ENCODE measurements at regions not wholly inside any gene's neighbourhood (a gene's known extent, or its start where the extent isn't known, plus 50 kb on each side); places are given as distances from the start of the nearest gene placed in this dataset.

- ChIA-PET CTCF (no interaction called here), POLR2A (no interaction called here)
- DNase-seq: no peak
- Mint-ChIP-seq H3K27me3 (no peaks in the 10 kb centered on the region), H3K4me3 (no peak overlapping the region), H3K36me3 (ENCODE audit: low read depth) (no peaks in the 10 kb centered on the region), H3K27ac (no peak overlapping the region), H3K9me3 (peaks cover 2% of the 10 kb centered on the region), H3K4me1 (no peaks in the 10 kb centered on the region)
Observed at GRCh38 chr2:187956906-187957534, 334.7 kb upstream of the GULP1 start.

DNA sequence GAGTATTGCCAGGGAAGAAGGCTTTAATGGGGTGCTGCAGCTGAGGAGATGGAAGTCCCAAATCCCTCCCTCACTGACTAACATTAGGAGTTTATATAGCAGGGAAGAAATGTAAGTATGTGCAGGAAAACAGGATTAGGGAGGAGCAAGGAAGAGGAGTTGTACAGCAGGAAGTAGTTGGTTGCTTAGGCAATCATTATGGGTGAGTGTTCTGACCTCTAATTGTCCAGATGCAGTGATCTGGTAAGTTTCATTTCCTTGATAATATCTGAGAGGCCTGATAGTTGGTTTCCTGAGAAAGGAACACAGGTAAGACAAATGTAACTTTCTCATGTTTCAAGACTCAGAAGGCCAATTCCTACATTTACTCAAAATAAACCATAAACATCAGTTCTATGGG is 331.9 kb upstream of the GULP1 start:
- DNase-seq: no peak
- Mint-ChIP-seq H3K4me1 (no peaks in the 10 kb centered on the region), H3K9me3 (no peaks in the 10 kb centered on the region), H3K4me3 (no peak overlapping the region), H3K27me3 (no peaks in the 10 kb centered on the region), H3K27ac (no peak overlapping the region), H3K36me3 (ENCODE audit: low read depth) (no peaks in the 10 kb centered on the region)
- CTCF ChIA-PET: no interaction called here
- POLR2A ChIA-PET: no interaction called here

- Mint-ChIP-seq H3K4me3 (no peak overlapping the region), H3K27ac (no peak overlapping the region), H3K4me1 (no peaks in the 10 kb centered on the region), H3K27me3 (no peaks in the 10 kb centered on the region), H3K36me3 (ENCODE audit: low read depth) (no peaks in the 10 kb centered on the region), H3K9me3 (no peaks in the 10 kb centered on the region)
- ChIA-PET CTCF (no interaction called here), POLR2A (no interaction called here)
- no peak for DNase-seq
Observed at GRCh38 chr2:187962538-187962937, 329.1 kb upstream of the GULP1 start.

DNA sequence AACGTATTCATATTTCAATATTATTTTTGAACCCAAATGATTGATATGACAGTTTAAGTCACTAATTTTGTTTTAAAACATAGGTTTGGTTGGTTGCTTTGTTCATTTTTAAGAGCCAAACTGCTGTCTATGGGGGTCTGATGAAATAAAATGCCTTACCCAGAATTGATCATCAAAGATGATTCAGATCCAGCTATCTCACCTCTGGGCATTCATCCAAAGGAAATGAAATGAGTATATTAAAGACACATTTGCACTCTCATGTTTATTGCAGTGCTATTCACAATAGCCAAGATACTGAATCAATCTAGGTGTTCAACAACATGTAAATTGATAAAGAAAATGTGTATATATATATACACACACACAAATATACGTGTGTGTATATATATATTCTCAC is 326.9 kb upstream of the GULP1 start:
- Mint-ChIP-seq H3K9me3 (no peaks in the 10 kb centered on the region), H3K27me3 (no peaks in the 10 kb centered on the region), H3K36me3 (ENCODE audit: low read depth) (no peaks in the 10 kb centered on the region), H3K27ac (no peak overlapping the region), H3K4me3 (no peak overlapping the region), H3K4me1 (no peaks in the 10 kb centered on the region)
- POLR2A ChIA-PET: no interaction called here
- no peak for DNase-seq
- CTCF ChIA-PET: no interaction called here

DNA sequence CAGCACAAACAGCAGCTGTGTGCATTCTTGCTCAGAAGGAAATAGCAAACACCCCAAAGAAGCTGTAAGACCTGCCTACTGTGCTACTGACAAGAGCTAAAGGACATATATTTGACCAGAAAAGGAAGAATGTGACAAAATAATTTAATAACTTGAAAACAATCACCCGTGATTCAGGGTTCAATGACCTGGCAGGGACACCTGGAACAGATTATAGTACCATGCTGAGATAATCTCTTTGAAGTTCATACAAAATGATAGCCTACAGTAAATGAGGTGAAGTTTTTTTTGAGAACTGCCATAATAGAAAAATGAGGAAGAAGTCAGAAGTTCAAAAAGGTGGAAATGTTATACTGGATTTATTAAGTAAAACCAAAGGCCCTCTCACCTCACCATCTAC is 324.8 kb upstream of the GULP1 start:
- DNase-seq: no peak
- Mint-ChIP-seq H3K4me1 (no peaks in the 10 kb centered on the region), H3K4me3 (no peak overlapping the region), H3K27me3 (no peaks in the 10 kb centered on the region), H3K27ac (no peak overlapping the region), H3K36me3 (ENCODE audit: low read depth) (no peaks in the 10 kb centered on the region), H3K9me3 (no peaks in the 10 kb centered on the region)
- CTCF ChIA-PET: no interaction called here
- POLR2A ChIA-PET: no interaction called here

- H3K9me3 Mint-ChIP-seq: no peaks in the 10 kb centered on the region
- CTCF ChIA-PET: no interaction called here
- no peaks in the 10 kb centered on the region for H3K27me3 Mint-ChIP-seq
- POLR2A ChIA-PET: no interaction called here
- H3K4me3 Mint-ChIP-seq: no peak overlapping the region
- DNase-seq: no peak
- H3K4me1 Mint-ChIP-seq: no peaks in the 10 kb centered on the region
- no peaks in the 10 kb centered on the region for H3K36me3 Mint-ChIP-seq (ENCODE audit: low read depth)
- no peak overlapping the region for H3K27ac Mint-ChIP-seq
Observed at GRCh38 chr2:187971893-187972292, 319.8 kb upstream of the GULP1 start.

DNA sequence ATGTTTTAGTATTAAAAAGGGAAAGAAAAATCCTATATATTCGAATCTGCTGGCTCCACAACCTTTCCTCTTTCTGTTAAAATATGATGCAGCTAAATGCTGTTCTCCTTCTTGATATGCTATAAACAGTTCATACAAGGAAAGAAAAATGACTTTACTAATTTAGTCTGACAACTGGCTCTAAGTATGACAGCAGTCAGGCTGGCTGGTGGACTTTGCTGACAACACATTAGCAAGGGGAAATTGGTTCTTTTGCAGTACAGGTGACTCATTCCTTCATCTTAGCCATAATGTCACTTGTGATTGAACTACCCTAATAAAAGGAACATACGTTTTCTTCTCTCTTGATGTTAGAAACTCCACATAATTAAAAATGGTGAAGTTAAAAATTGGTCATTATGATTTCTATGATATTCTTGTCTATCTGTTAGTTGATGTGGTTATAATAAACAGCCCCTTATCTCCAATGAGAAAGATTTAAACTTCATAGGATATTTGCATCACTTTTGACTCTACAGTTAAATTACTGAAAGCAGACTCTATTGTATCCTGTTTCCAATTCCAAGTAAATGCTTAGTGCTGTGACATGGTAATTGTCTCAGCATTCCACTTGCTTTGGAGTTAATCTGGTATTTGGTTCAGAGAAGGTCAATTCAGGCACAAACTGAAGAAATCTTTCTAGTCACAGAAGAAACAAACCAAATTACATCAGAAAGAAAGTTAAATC is 315.3 kb upstream of the GULP1 start:
- POLR2A ChIA-PET: no interaction called here
- no peak for DNase-seq

DNA sequence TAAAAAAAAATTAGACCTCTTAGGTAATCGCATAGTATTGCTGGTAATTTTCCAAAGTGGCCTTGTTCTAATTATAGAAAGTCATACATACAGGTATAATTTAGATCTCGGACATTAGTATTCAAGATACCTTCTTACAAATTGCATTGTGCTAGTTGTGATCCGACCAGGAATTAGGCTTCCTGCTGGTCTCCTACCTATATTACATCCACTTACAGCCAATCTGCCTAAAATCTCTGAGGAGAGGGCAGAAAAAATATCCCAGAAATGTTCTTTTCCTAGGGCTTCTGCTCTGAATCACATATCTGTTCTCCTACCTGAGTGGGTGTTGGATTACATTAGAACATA is 314.7 kb upstream of the GULP1 start:
- H3K9me3 Mint-ChIP-seq: no peaks in the 10 kb centered on the region
- H3K4me1 Mint-ChIP-seq: no peaks in the 10 kb centered on the region
- no peak for DNase-seq
- CTCF ChIA-PET: no interaction called here
- POLR2A ChIA-PET: no interaction called here
- no peaks in the 10 kb centered on the region for H3K36me3 Mint-ChIP-seq (ENCODE audit: low read depth)
- no peak overlapping the region for H3K27ac Mint-ChIP-seq
- no peaks in the 10 kb centered on the region for H3K27me3 Mint-ChIP-seq
- no peak overlapping the region for H3K4me3 Mint-ChIP-seq

More for the DNA sequence above, 315.3 kb upstream of the GULP1 start:
- no peaks in the 10 kb centered on the region for H3K9me3 Mint-ChIP-seq
- H3K36me3 Mint-ChIP-seq (ENCODE audit: low read depth): no peaks in the 10 kb centered on the region
- no peaks in the 10 kb centered on the region for H3K4me1 Mint-ChIP-seq
- no peak overlapping the region for H3K4me3 Mint-ChIP-seq
- no peaks in the 10 kb centered on the region for H3K27me3 Mint-ChIP-seq
- no peak overlapping the region for H3K27ac Mint-ChIP-seq
- CTCF ChIA-PET: no interaction called here

DNA sequence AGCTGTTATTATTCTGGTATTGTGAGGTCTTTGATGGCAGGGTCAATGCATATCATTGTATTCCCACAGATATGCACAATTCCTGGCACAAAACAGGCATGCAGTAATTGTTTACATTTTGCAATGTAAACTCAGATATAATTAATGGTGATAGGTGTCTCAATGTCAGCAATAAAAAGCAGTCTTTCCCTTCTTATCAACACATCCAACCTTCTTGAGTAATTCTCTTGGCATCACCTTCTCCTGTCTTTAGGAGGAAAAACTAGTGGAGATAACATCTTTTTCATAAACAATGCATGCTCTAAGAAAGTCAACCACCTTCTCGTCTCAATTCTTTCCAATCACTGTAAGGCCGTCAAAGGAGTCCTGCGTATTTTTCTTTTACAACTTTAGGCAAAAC is 313.3 kb upstream of the GULP1 start:
- Mint-ChIP-seq H3K36me3 (ENCODE audit: low read depth) (no peaks in the 10 kb centered on the region), H3K4me1 (no peaks in the 10 kb centered on the region), H3K4me3 (no peak overlapping the region), H3K27ac (no peak overlapping the region), H3K9me3 (no peaks in the 10 kb centered on the region), H3K27me3 (no peaks in the 10 kb centered on the region)
- CTCF ChIA-PET: no interaction called here
- POLR2A ChIA-PET: no interaction called here
- no peak for DNase-seq

DNA sequence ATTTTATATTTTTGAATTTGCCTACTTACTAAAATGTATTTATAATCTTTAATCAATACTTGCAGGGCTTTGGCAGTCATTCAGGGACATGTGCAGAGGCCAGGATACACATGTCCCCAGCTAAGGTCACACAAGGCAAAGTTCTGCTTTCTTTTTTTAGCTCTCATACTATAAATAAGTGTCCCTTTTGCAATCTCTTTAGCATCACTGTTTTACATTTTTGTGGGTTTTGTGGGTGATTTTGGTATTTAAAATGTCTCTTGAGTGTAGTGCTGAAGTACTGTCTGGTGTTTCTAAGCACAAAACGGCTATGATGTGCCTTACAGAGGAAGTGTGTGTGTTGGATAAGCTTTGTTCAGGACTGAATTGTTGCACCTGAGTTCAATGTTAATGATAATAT is 309.0 kb upstream of the GULP1 start:
- Mint-ChIP-seq H3K36me3 (ENCODE audit: low read depth) (no peaks in the 10 kb centered on the region), H3K4me3 (no peak overlapping the region), H3K9me3 (no peaks in the 10 kb centered on the region), H3K27ac (no peak overlapping the region), H3K4me1 (no peaks in the 10 kb centered on the region), H3K27me3 (no peaks in the 10 kb centered on the region)
- no peak for DNase-seq
- ChIA-PET POLR2A (no interaction called here), CTCF (no interaction called here)

- ChIA-PET CTCF (no interaction called here), POLR2A (no interaction called here)
- H3K27me3 Mint-ChIP-seq: no peaks in the 10 kb centered on the region
- DNase-seq: no peak
- no peaks in the 10 kb centered on the region for H3K9me3 Mint-ChIP-seq
- H3K27ac Mint-ChIP-seq: no peak overlapping the region
- H3K36me3 Mint-ChIP-seq (ENCODE audit: low read depth): no peaks in the 10 kb centered on the region
- H3K4me1 Mint-ChIP-seq: no peaks in the 10 kb centered on the region
- no peak overlapping the region for H3K4me3 Mint-ChIP-seq
Observed at GRCh38 chr2:187985195-187985594, 306.5 kb upstream of the GULP1 start.

DNA sequence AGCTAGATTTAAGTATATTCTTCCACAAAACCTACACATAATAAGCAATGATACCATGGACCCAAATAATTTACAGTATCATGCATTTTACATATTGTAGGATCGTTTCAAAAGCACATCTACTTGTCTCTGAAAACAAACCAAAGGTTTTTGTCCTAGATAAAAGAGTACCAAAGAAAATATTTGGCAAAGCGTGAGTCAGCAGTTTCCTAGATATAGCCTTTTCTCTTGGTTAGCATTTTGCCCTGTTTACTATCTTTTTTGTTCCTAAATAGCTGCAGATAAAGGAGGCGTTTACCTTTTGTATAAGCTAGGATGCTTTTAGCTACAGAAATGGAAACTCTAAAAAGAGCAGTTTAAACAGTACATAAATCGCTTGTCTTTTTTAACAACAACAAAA is 305.8 kb upstream of the GULP1 start:
- H3K4me3 Mint-ChIP-seq: no peak overlapping the region
- H3K4me1 Mint-ChIP-seq: no peaks in the 10 kb centered on the region
- H3K27me3 Mint-ChIP-seq: no peaks in the 10 kb centered on the region
- ChIA-PET CTCF (no interaction called here), POLR2A (no interaction called here)
- H3K36me3 Mint-ChIP-seq (ENCODE audit: low read depth): no peaks in the 10 kb centered on the region
- no peak for DNase-seq
- no peak overlapping the region for H3K27ac Mint-ChIP-seq
- H3K9me3 Mint-ChIP-seq: no peaks in the 10 kb centered on the region

- Mint-ChIP-seq H3K4me3 (no peak overlapping the region), H3K36me3 (ENCODE audit: low read depth) (no peaks in the 10 kb centered on the region), H3K27me3 (no peaks in the 10 kb centered on the region), H3K9me3 (no peaks in the 10 kb centered on the region), H3K4me1 (no peaks in the 10 kb centered on the region), H3K27ac (no peak overlapping the region)
- POLR2A ChIA-PET: no interaction called here
- CTCF ChIA-PET: no interaction called here
- no peak for DNase-seq
Observed at GRCh38 chr2:187986390-187987105, 305.1 kb upstream of the GULP1 start.

DNA sequence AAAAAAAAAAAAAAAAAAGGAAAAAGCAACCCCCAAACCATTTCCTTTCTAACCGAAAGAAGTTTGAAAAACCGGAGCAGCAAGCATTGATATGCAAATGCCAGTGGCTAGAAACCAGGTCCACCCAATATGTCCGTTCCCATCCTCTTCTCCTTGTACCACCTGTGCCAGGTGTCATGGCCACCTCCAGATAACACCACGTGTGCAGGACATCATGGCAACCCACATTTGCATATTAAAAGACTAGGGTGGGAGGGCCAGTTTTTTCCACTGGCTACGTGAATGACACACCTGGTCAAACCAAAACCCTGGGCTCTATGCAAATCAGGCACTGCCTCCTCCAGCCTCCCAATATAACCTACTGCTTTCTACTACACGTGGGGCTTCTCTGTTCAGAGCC is 303.3 kb upstream of the GULP1 start:
- no peak overlapping the region for H3K4me3 Mint-ChIP-seq
- no peaks in the 10 kb centered on the region for H3K36me3 Mint-ChIP-seq (ENCODE audit: low read depth)
- POLR2A ChIA-PET: no interaction called here
- CTCF ChIA-PET: interaction anchor here (0.7 kb wide), 1 partner anchor 1440 kb away, joined by 3 read pairs; no protein-coding TSS in a partner anchor
- no peak for DNase-seq
- H3K9me3 Mint-ChIP-seq: no peaks in the 10 kb centered on the region
- H3K27me3 Mint-ChIP-seq: no peaks in the 10 kb centered on the region
- H3K27ac Mint-ChIP-seq: no peak overlapping the region
- H3K4me1 Mint-ChIP-seq: no peaks in the 10 kb centered on the region
